ENCODE measurements at regions not wholly inside any gene's neighbourhood (a gene's known extent, or its start where the extent isn't known, plus 50 kb on each side); places are given as distances from the start of the nearest gene placed in this dataset.

- intact Hi-C loops (cut with DNase I) = no loop called here
- peaks cover 1% of the 10 kb centered on the region for H3K4me1 ChIP-seq (ENCODE audit: insufficient read depth)
- 80 to 97% (median 83%) methylated on average over 3 of the region's 3 CpGs for WGBS, 3 donors
- H3K27me3 ChIP-seq = no peaks in the 10 kb centered on the region
- H3K9me3 ChIP-seq = no peaks in the 10 kb centered on the region
- no peak overlapping the region for H3K4me3 ChIP-seq
- DNase-seq = no peak
- TF ChIP-seq EP300 (IDR thresholded peaks at IDR 0.05) = no peak
- TF ChIP-seq POLR2A (IDR thresholded peaks at IDR 0.05) = no peak
- no peak for TF ChIP-seq CTCF (IDR thresholded peaks at IDR 0.05)
- H3K36me3 ChIP-seq = no peaks in the 10 kb centered on the region
- H3K27ac ChIP-seq = no peak overlapping the region
Measured at GRCh38 chr18:56495884-56496283, 142.5 kb downstream of the TXNL1 start.

GRCh38 chr18:56493531-56493930 is 144.9 kb downstream of the TXNL1 start:
- intact Hi-C loops (cut with DNase I) = no loop called here
- TF ChIP-seq EP300 (IDR thresholded peaks at IDR 0.05) (no peak), CTCF (IDR thresholded peaks at IDR 0.05) (no peak), POLR2A (IDR thresholded peaks at IDR 0.05) (no peak)

GRCh38 chr18:56492136-56492535 is 146.3 kb downstream of the TXNL1 start:
- Histone ChIP-seq H3K4me1 (ENCODE audit: insufficient read depth) (no peaks in the 10 kb centered on the region), H3K27ac (no peak overlapping the region), H3K27me3 (no peaks in the 10 kb centered on the region), H3K36me3 (no peaks in the 10 kb centered on the region), H3K9me3 (no peaks in the 10 kb centered on the region), H3K4me3 (no peak overlapping the region)
- intact Hi-C loops (cut with DNase I) = no loop called here
- TF ChIP-seq CTCF (IDR thresholded peaks at IDR 0.05) = no peak
- no peak for DNase-seq

More at GRCh38 chr18:56493531-56493930, 144.9 kb downstream of the TXNL1 start:
- H3K36me3 ChIP-seq = no peaks in the 10 kb centered on the region
- H3K27ac ChIP-seq = no peak overlapping the region
- H3K4me3 ChIP-seq = no peak overlapping the region
- no peak for DNase-seq
- no peaks in the 10 kb centered on the region for H3K9me3 ChIP-seq
- WGBS, 3 donors = 96 to 97% (median 96%) methylated on average over 6 of the region's 6 CpGs
- H3K27me3 ChIP-seq = no peaks in the 10 kb centered on the region
- H3K4me1 ChIP-seq (ENCODE audit: insufficient read depth) = no peaks in the 10 kb centered on the region

- intact Hi-C loops (cut with DNase I) = no loop called here
- DNase-seq = no peak
- H3K9me3 ChIP-seq = no peaks in the 10 kb centered on the region
- no peaks in the 10 kb centered on the region for H3K27me3 ChIP-seq
- no peaks in the 10 kb centered on the region for H3K36me3 ChIP-seq
- no peak for TF ChIP-seq CTCF (IDR thresholded peaks at IDR 0.05)
- no peak for TF ChIP-seq POLR2A (IDR thresholded peaks at IDR 0.05)
- TF ChIP-seq EP300 (IDR thresholded peaks at IDR 0.05) = no peak
- no peaks in the 10 kb centered on the region for H3K4me1 ChIP-seq (ENCODE audit: insufficient read depth)
- no peak overlapping the region for H3K4me3 ChIP-seq
- 87 to 95% (median 91%) methylated on average over 4 of the region's 4 CpGs for WGBS, 3 donors
- H3K27ac ChIP-seq = no peak overlapping the region
Measured at GRCh38 chr18:56490942-56491341, 147.4 kb downstream of the TXNL1 start.

- Histone ChIP-seq H3K36me3 (no peaks in the 10 kb centered on the region), H3K4me3 (no peak overlapping the region), H3K27me3 (no peaks in the 10 kb centered on the region), H3K4me1 (ENCODE audit: insufficient read depth) (no peaks in the 10 kb centered on the region), H3K9me3 (no peaks in the 10 kb centered on the region), H3K27ac (no peak overlapping the region)
- no peak for DNase-seq
- TF ChIP-seq CTCF (IDR thresholded peaks at IDR 0.05) (no peak), POLR2A (IDR thresholded peaks at IDR 0.05) (no peak), EP300 (IDR thresholded peaks at IDR 0.05) (no peak)
- intact Hi-C loops (cut with DNase I) = no loop called here
- WGBS, 3 donors = 94 to 96% (median 95%) methylated on average over 5 of the region's 5 CpGs
Measured at GRCh38 chr18:56489893-56490292, 148.5 kb downstream of the TXNL1 start.

Data from ovary (tissue), 7 donors.